DND-41 (cell line): ENCODE measurements at regions not wholly inside any gene's neighbourhood (a gene's known extent, or its start where the extent isn't known, plus 50 kb on each side); places are given as distances from the start of the nearest gene placed in this dataset.

Experiments used
- EZH2 ChIP-seq: IDR thresholded peaks from 3 replicates; pipeline ENCODE4 v1.6.1; 2012; ENCODE audit warnings: borderline replicate concordance, low read depth, mild to moderate bottlenecking, moderate library complexity, low read length, inconsistent platforms; ENCODE audit not compliant: severe bottlenecking
- TF ChIP-seq, protein P1 (sequence below): IDR thresholded peaks from 2 replicates; pipeline ENCODE4 v1.5.1; 2012; ENCODE audit warnings: borderline replicate concordance, low read length, moderate library complexity, mild to moderate bottlenecking; ENCODE audit not compliant: poor library complexity, severe bottlenecking; ENCODE audit errors: extremely low read depth

DNA sequence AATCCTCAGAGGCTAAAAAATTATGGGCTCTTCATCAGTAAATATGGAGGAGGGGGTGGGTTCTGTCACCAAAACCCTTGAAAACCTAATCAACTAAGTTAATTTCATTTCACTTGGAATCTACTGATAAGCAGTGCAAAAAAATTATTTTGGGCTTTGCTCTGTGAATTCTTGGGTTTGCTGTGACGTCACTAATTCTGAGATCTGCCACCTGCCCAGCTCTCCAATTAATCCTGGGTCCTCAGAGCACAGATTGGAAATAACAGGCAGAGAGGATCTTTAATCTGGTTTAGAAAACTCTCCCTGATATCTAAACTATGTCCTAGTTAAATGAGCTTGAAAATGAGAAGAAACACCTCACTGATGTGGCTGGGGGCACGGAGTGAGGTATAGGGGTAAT lies 903.2 kb downstream of the AACS start:
- TF ChIP-seq, protein P1, sequence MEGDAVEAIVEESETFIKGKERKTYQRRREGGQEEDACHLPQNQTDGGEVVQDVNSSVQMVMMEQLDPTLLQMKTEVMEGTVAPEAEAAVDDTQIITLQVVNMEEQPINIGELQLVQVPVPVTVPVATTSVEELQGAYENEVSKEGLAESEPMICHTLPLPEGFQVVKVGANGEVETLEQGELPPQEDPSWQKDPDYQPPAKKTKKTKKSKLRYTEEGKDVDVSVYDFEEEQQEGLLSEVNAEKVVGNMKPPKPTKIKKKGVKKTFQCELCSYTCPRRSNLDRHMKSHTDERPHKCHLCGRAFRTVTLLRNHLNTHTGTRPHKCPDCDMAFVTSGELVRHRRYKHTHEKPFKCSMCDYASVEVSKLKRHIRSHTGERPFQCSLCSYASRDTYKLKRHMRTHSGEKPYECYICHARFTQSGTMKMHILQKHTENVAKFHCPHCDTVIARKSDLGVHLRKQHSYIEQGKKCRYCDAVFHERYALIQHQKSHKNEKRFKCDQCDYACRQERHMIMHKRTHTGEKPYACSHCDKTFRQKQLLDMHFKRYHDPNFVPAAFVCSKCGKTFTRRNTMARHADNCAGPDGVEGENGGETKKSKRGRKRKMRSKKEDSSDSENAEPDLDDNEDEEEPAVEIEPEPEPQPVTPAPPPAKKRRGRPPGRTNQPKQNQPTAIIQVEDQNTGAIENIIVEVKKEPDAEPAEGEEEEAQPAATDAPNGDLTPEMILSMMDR = no peak
- TF ChIP-seq EZH2 = no peak
